ENCODE measurements at regions not wholly inside any gene's neighbourhood (a gene's known extent, or its start where the extent isn't known, plus 50 kb on each side); places are given as distances from the start of the nearest gene placed in this dataset.

DNA sequence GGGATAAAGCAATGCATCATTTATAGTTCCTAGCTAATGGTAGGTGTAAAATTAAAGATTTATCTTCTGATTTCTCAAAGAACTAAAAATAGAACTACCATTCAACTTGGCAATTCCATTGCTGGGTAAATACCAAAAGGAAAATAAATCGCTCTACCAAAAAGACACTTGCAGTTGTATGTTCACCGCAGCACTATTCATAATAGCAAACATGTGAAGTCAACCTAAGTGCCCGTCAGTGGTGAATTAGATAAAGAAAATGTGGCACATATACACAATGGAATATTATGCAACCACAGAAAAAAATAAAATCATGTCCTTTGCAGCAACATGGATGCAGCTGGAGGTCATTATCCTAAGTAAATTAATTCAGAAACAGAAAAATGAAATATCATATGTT lies 192.8 kb upstream of the ADRA1D start:
- no peaks in the 10 kb centered on the region for H3K9me3 ChIP-seq (ENCODE audit: low read depth)
- no peaks in the 10 kb centered on the region for H3K36me3 ChIP-seq
- no peak overlapping the region for H3K27ac ChIP-seq
- TF ChIP-seq, protein P1, sequence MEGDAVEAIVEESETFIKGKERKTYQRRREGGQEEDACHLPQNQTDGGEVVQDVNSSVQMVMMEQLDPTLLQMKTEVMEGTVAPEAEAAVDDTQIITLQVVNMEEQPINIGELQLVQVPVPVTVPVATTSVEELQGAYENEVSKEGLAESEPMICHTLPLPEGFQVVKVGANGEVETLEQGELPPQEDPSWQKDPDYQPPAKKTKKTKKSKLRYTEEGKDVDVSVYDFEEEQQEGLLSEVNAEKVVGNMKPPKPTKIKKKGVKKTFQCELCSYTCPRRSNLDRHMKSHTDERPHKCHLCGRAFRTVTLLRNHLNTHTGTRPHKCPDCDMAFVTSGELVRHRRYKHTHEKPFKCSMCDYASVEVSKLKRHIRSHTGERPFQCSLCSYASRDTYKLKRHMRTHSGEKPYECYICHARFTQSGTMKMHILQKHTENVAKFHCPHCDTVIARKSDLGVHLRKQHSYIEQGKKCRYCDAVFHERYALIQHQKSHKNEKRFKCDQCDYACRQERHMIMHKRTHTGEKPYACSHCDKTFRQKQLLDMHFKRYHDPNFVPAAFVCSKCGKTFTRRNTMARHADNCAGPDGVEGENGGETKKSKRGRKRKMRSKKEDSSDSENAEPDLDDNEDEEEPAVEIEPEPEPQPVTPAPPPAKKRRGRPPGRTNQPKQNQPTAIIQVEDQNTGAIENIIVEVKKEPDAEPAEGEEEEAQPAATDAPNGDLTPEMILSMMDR (IDR thresholded peaks at IDR 0.05; ENCODE audit: low read depth, low read length) = no peak
- H3K4me1 ChIP-seq (ENCODE audit: low read depth) = peaks cover 4% of the 10 kb centered on the region
- DNase-seq (ENCODE audit: low read depth in 1 of 2, low spot score in 1 of 2) = no peak
- H3K27me3 ChIP-seq = no peaks in the 10 kb centered on the region
- H3K4me3 ChIP-seq = no peak overlapping the region

- no peak for DNase-seq (ENCODE audit: low read depth in 1 of 2, low spot score in 1 of 2)
- H3K36me3 ChIP-seq = no peaks in the 10 kb centered on the region
These were observed 192.1 kb upstream of the ADRA1D start for GRCh38 chr20:4441191-4441590.

DNA sequence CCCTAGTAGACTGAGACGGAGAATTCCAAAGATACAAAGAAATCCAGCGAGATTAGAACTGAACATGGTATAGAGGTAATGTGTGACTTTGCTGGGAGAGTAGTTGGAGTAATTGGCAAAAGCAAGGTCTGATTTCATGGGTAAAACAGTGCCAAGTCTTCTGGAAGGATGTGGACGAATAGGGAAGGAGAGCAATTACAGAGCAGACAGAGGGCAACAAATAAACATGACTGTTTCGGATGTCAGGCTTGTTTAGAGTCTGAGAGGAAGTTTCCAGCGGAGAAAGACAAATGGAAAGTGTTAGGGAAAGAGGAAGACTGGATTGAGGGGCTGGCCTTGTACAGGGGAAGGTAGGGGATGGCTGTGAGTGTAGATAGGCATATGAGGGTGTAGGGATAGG lies 190.4 kb upstream of the ADRA1D start:
- no peaks in the 10 kb centered on the region for H3K36me3 ChIP-seq
- no peak overlapping the region for H3K4me3 ChIP-seq
- no peak for DNase-seq (ENCODE audit: low read depth in 1 of 2, low spot score in 1 of 2)
- TF ChIP-seq, protein P1 (IDR thresholded peaks at IDR 0.05; ENCODE audit: low read depth, low read length) = no peak
- H3K9me3 ChIP-seq (ENCODE audit: low read depth) = no peaks in the 10 kb centered on the region
- H3K4me1 ChIP-seq (ENCODE audit: low read depth) = peaks cover 10% of the 10 kb centered on the region
- H3K27ac ChIP-seq = no peak overlapping the region
- H3K27me3 ChIP-seq = no peaks in the 10 kb centered on the region

More at GRCh38 chr20:4441191-4441590, 192.1 kb upstream of the ADRA1D start:
- H3K27ac ChIP-seq = no peak overlapping the region
- H3K27me3 ChIP-seq = no peaks in the 10 kb centered on the region
- H3K4me3 ChIP-seq = no peak overlapping the region
- TF ChIP-seq, protein P1 (IDR thresholded peaks at IDR 0.05; ENCODE audit: low read depth, low read length) = no peak
- H3K4me1 ChIP-seq (ENCODE audit: low read depth) = peaks cover 4% of the 10 kb centered on the region
- H3K9me3 ChIP-seq (ENCODE audit: low read depth) = no peaks in the 10 kb centered on the region

DNA sequence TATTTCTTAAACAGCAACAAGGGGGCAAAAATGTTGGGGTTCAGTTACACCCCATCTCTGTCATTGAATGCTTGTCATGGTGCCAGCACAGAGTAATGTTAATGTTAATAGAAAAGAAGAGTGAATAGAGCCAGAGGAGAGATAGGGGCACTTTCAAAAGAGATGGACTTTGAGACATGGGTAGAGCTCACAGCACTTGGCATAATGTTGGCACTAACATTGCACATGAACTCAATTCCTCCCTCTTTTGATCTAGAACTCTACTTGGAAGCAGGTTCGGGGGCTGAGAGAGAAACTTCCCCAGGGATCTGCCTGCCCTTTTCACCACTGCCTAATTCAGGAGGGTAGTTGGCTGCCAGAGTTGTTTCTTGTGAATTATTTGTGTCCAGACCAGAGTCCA lies 188.0 kb upstream of the ADRA1D start:
- H3K27ac ChIP-seq = no peak overlapping the region
- TF ChIP-seq, protein P1 (IDR thresholded peaks at IDR 0.05; ENCODE audit: low read depth, low read length) = no peak
- H3K9me3 ChIP-seq (ENCODE audit: low read depth) = no peaks in the 10 kb centered on the region
- no peaks in the 10 kb centered on the region for H3K36me3 ChIP-seq
- no peak overlapping the region for H3K4me3 ChIP-seq
- no peaks in the 10 kb centered on the region for H3K27me3 ChIP-seq
- no peak for DNase-seq (ENCODE audit: low read depth in 1 of 2, low spot score in 1 of 2)
- peaks cover 7% of the 10 kb centered on the region for H3K4me1 ChIP-seq (ENCODE audit: low read depth)

DNA sequence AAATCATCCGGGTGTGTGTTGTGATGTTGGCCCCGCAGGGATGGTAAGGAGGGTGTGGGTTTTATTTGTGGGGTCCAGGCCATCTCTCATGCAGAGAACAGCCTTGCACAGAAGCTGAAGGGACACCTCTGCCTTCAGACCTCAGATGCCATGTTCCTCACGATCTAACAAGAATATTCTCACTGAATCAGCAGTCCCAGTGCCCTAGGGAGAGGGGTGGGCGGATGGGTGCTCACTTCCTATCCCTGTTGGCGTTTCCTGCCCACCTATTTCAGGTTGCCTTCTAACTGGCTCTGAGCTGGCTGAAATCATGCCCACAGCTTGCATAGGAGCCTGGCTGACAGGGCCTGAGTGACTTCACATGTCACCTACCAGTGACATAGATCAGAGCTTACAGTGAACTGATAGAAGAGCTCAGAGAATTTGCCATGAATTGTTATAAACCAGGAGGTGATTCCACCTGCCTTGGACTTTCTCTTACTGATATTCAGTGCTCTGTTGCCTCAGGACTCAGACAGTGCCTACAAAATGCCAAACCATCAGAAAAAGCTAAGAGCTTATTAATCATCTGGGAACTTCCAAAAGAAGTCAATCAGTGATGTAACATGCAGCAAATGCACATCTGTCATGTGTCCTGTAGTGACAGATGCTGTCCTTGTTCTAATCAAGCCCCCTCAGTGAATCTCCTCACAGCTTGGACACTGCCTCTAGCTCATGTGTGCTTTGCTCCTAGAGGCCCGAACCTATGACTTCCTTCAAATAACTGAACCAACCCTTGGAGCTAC lies 186.8 kb upstream of the ADRA1D start:
- Histone ChIP-seq H3K4me3 (no peak overlapping the region), H3K27ac (no peak overlapping the region), H3K4me1 (ENCODE audit: low read depth) (peaks cover 7% of the 10 kb centered on the region), H3K9me3 (ENCODE audit: low read depth) (no peaks in the 10 kb centered on the region), H3K27me3 (no peaks in the 10 kb centered on the region), H3K36me3 (no peaks in the 10 kb centered on the region)
- no peak for DNase-seq (ENCODE audit: low read depth in 1 of 2, low spot score in 1 of 2)
- TF ChIP-seq, protein P1 (IDR thresholded peaks at IDR 0.05; ENCODE audit: low read depth, low read length) = no peak
